GF-D8 (cell line): ENCODE measurements at regions not wholly inside any gene's neighbourhood (a gene's known extent, or its start where the extent isn't known, plus 50 kb on each side); places are given as distances from the start of the nearest gene placed in this dataset.

Experiments
- DNase-seq: peaks from one replicate; lab custom pipeline; 2025; lab: John Stamatoyannopoulos, UW

DNA sequence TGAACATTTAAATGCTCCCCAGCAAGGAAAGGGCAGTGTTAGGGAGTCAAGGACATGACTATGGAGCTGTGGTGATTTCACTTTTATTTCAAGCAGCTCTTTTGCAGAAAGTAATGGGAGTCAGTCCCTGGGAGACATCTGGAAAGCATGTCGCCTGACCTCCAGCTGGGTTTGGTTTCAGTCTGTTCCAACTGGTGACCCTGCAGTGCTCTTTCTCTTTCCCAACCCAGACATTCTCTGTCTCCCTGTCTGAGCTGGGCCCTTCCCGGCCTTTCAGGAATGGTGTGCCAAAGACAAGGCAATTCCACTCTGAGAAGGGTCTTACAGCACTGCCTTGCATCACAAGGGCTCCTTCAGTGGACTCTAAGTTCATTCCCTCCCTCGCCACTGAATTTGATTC, 323.2 kb downstream of the OSR1 start:
- no peak for DNase-seq

GRCh38 chr2:19033240-19033639, 325.2 kb downstream of the OSR1 start:
- no peak for DNase-seq

- no peak for DNase-seq
These were observed 326.8 kb downstream of the OSR1 start for GRCh38 chr2:19031642-19032041.

GRCh38 chr2:19029655-19030054, 328.8 kb downstream of the OSR1 start:
- no peak for DNase-seq

DNA sequence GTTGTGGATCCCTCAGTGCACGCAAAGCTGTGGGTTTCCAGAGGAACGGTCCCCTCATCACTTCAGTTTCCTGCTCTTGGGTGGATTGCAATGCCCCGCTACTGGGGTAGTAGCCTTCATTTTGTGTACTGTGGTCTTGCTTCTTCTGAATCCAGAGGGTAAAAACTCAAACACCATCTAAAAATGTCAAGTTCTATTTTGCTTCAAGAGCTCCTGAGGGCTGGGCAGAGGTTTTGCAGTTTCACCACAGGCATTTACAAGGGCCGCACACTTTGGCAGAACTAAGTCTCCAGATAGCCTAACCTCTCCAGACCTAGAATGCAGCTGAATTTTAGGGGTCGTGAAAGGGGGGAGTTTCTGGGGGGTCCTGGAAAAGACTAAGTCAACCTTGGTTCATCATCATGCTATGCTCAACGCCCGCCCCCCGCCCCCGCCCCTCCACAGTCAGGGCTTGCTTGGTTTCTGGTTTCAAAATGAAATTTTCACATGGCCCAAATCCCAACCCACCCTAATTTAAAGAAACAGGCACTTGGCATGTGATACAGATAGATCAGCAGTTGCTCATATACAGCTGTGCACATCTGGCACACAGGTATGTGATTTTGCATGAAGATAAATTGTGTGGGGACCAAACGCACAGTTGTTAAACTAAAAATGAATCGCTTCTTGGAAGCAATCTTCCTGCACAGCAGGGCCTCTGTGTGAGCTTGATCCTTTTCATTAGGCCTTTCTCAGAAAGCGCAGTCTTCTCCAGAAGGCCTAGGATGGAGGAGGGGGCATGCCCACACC, 329.6 kb downstream of the OSR1 start:
- DNase-seq: no peak

- DNase-seq: no peak
These were observed 330.8 kb downstream of the OSR1 start for GRCh38 chr2:19027626-19028025.

DNA sequence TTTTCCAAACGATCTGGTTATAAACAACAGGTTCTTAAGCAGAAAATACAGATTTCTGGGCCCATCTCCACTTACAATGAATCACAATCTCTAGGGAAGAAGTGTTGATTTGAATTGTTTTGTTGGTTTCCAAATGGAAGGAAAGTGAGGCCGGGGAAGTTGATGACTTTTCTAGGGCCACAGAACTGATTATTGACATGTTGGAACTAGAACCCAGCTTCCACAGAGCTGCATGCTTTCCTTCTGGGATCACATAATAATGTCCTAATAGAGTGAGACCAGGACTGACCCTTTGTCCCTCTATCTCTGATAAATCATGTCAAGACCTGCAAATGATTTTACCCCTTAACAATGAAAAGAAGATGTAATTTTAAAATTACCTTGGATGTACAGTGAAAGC, 332.2 kb downstream of the OSR1 start:
- DNase-seq: no peak

- DNase-seq: no peak
These were observed 336.1 kb downstream of the OSR1 start for GRCh38 chr2:19022334-19022733.

- no peak for DNase-seq
These were observed 336.7 kb downstream of the OSR1 start for GRCh38 chr2:19021721-19022120.

GRCh38 chr2:19021100-19021476, 337.3 kb downstream of the OSR1 start:
- no peak for DNase-seq

GRCh38 chr2:19020144-19021099, 338.0 kb downstream of the OSR1 start:
- no peak for DNase-seq

DNA sequence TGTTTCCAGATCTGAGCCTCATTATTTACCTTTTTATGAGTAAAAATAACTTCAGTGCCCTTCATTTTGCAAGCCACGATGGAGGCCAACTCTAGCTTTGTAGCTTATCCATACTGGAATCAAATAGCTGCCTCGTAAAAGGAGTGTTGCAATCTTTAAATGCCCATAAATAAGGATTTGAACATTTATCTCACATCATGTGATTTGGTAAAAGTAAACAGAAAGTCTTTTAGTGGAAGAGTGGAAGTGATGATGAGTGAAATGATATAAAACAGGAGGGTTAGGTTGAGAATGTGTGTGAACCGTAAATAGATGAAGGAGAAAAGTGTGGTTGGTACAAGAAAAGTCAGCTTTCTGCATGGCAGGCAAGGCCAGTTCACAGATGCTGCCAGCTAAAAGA, 348.9 kb downstream of the OSR1 start:
- no peak for DNase-seq

DNA sequence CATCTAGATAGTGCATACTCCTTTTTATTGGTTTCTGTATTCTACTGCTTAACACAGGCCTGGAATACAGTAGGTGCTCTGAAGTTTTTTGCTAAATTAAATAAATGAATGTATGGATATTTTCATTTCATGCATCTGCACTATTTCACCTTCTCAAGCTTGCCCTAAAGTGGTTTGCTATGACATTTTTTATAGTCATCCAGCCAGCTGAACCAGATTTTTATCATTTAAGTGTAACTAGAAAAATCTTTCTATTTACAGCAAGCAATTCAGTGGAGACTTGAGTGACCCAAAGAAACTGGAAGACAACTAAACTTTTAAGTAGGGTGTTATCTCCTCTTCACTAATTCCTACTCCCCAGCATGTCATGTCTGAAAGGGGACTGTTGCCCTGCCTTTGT, 354.9 kb downstream of the OSR1 start:
- no peak for DNase-seq

GRCh38 chr2:19000776-19001175, 357.6 kb downstream of the OSR1 start:
- no peak for DNase-seq

- DNase-seq: no peak
These were observed 359.2 kb downstream of the OSR1 start for GRCh38 chr2:18999198-18999597.

DNA sequence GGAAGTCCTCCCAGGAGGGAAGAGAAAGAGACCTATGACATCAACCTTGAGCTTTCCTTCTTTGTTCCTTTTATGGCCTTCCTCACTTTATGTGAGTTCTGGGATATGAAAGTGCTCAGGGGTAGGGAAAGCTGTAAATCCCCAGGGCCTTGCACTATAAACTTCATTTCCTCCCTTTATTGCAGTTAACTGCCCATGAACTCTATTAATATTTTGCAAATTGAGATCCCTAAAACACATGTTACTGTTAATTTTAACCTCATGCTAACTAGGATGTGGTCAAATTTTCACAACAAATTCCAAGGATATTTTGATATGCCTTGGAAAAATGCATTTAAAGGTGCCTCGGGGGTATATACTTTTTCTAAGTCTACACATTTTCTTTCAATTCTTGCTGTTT, 359.9 kb downstream of the OSR1 start:
- no peak for DNase-seq

- DNase-seq: no peak
These were observed 364.6 kb downstream of the OSR1 start for GRCh38 chr2:18993756-18994338.

- no peak for DNase-seq
These were observed 366.9 kb downstream of the OSR1 start for GRCh38 chr2:18991177-18992168.

- no peak for DNase-seq
These were observed 369.7 kb downstream of the OSR1 start for GRCh38 chr2:18988631-18989232.

DNA sequence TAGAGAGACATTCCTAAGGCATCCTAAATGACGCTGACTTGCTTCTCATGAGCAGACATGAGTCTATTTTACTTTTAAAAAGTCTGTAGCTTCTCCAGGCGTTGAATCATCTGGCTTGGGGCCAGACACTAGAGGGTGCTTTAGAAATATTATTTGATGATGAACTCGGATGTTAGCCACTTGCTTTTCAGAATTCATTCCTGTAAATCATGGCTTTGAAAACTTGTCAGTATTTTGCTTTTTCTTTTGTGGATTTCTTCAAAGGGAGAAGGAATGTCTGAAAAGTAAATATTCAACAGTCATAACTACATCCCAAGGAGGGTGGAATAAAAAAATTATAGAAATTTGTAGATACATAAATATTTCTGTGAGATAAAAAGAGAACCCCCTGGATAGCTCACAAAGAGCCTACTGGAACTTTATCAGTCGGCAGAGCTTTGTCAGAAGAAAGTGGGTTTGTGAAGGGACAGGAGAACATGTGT, 370.8 kb downstream of the OSR1 start:
- DNase-seq: no peak

- no peak for DNase-seq
These were observed 371.4 kb downstream of the OSR1 start for GRCh38 chr2:18987016-18987415.
